ENCODE measurements at regions not wholly inside any gene's neighbourhood (a gene's known extent, or its start where the extent isn't known, plus 50 kb on each side); places are given as distances from the start of the nearest gene placed in this dataset.

DNA sequence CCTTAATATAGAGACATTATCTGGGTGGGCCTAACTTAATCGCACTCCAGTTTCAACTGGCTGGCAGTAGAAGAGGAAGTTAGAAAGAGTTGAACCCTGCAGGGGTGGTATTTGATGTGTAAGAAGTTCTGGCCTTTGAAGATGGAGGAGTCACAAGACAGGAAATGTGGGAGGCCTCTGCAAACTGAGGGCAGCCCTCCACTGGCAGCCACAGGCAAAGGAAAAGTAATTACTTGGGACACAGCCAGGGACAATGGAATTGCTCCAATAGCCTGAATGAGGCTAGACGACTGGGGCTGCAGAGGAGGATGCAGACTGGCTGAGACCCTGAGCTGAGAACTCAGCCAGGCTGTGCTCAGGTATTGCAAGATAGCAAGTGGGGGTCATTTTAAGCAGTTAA is 703.3 kb upstream of the ARGLU1 start:
- no peak overlapping the region for H3K9ac ChIP-seq (ENCODE audit: extremely low read depth, insufficient read length, low read length)
- TF ChIP-seq, protein P1, sequence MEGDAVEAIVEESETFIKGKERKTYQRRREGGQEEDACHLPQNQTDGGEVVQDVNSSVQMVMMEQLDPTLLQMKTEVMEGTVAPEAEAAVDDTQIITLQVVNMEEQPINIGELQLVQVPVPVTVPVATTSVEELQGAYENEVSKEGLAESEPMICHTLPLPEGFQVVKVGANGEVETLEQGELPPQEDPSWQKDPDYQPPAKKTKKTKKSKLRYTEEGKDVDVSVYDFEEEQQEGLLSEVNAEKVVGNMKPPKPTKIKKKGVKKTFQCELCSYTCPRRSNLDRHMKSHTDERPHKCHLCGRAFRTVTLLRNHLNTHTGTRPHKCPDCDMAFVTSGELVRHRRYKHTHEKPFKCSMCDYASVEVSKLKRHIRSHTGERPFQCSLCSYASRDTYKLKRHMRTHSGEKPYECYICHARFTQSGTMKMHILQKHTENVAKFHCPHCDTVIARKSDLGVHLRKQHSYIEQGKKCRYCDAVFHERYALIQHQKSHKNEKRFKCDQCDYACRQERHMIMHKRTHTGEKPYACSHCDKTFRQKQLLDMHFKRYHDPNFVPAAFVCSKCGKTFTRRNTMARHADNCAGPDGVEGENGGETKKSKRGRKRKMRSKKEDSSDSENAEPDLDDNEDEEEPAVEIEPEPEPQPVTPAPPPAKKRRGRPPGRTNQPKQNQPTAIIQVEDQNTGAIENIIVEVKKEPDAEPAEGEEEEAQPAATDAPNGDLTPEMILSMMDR (conservative IDR thresholded peaks at IDR 0.05), result no peak
- H3K4me2 ChIP-seq (ENCODE audit: insufficient read depth, insufficient read length, low read length), result no peak overlapping the region
- H3K27me3 ChIP-seq (ENCODE audit: insufficient read depth, low read length), result no peaks in the 10 kb centered on the region
- H2AFZ ChIP-seq (ENCODE audit: low read length), result no peak overlapping the region
- H3K18ac ChIP-seq (ENCODE audit: insufficient read length, low read depth, low read length), result no peak overlapping the region
- H4K91ac ChIP-seq (ENCODE audit: insufficient read length, low read depth, low read length), result no peak overlapping the region
- Mint-ChIP-seq H3K27me3 (ENCODE audit: low read depth) (no peaks in the 10 kb centered on the region), H3K36me3 (ENCODE audit: insufficient read depth in 1 of 3, low read depth in 3 of 3) (no peaks in the 10 kb centered on the region), H3K27ac (peak overlapping the region; percentile 6 to 40 (median 35); a peak in 3 of 7 replicates), H3K4me1 (peaks cover 5 to 6% of the 10 kb centered on the region in 2 experiments), H3K4me3 (no peak overlapping the region), H3K9me3 (no peaks in the 10 kb centered on the region; a peak in 1 of 5 replicates)
- no peak overlapping the region for H3T11ph ChIP-seq (ENCODE audit: low read length)
- no CpG with 5 or more reads among the region's 2 CpGs for WGBS (ENCODE audit: extremely low coverage, insufficient read length, low lambda C conversion rate)
- H2BK20ac ChIP-seq (ENCODE audit: low read depth, low read length, poor library complexity, severe bottlenecking), result no peak overlapping the region
- H2AK5ac ChIP-seq (ENCODE audit: insufficient read length, low read length), result no peak overlapping the region
- no peak overlapping the region for H2BK15ac ChIP-seq (ENCODE audit: low read depth, low read length)
- H3K56ac ChIP-seq (ENCODE audit: insufficient read length, low read depth, low read length), result no peak overlapping the region
- H3K23ac ChIP-seq (ENCODE audit: insufficient read length, low read depth, low read length), result no peak overlapping the region
- no peak overlapping the region for H3K27ac ChIP-seq (ENCODE audit: insufficient read length, low read depth, low read length)
- H3K79me1 ChIP-seq (ENCODE audit: insufficient read depth, low read depth, low read length, poor library complexity, severe bottlenecking), result no peaks in the 10 kb centered on the region
- H3K14ac ChIP-seq (ENCODE audit: insufficient read depth, low read length), result no peak overlapping the region
- no peak overlapping the region for H3K4ac ChIP-seq (ENCODE audit: low read depth, low read length)
- H2BK12ac ChIP-seq (ENCODE audit: insufficient read length, low read depth, low read length), result no peak overlapping the region
- no peak overlapping the region for H4K5ac ChIP-seq (ENCODE audit: insufficient read length, low read depth, low read length)
- DNase-seq, result peak; percentile 71
- no peaks in the 10 kb centered on the region for H3K23me2 ChIP-seq (ENCODE audit: insufficient read length, low read depth, low read length, poor library complexity, severe bottlenecking)
- no peaks in the 10 kb centered on the region for H3K79me2 ChIP-seq (ENCODE audit: insufficient read depth, low read length)
- 0 out of 2 replicates have a peak, but pooled peaks cover 3% of the 10 kb centered on the region for H3K4me1 ChIP-seq (ENCODE audit: insufficient read depth, low read length)
- no peaks in the 10 kb centered on the region for H3K9me3 ChIP-seq (ENCODE audit: control insufficient read depth, low read depth, low read length)
- H2BK120ac ChIP-seq (ENCODE audit: low read depth, low read length, poor library complexity, severe bottlenecking), result no peak overlapping the region
- H4K8ac ChIP-seq (replicated peaks; ENCODE audit: insufficient read length, low read depth, low read length), result no peak overlapping the region
- H2BK5ac ChIP-seq (ENCODE audit: insufficient read length, low read length), result no peak overlapping the region
- H4K20me1 ChIP-seq (ENCODE audit: control insufficient read depth, insufficient read depth, insufficient read length), result no peaks in the 10 kb centered on the region

Data from H9 (cell line).